HG03457 (cell line): ENCODE measurements at regions not wholly inside any gene's neighbourhood (a gene's known extent, or its start where the extent isn't known, plus 50 kb on each side); places are given as distances from the start of the nearest gene placed in this dataset.

Experiments
- ATAC-seq: cut with Tn5 transposase; IDR thresholded peaks from one replicate; pipeline ENCODE4 v1.9.1; 2021; ENCODE audit warnings: moderate number of reproducible peaks; ENCODE audit not compliant: unreplicated experiment

GRCh38 chr3:188054541-188054940, 99.4 kb upstream of the LPP start:
- ATAC-seq = no peak

- no peak for ATAC-seq
These were observed 98.6 kb upstream of the LPP start for GRCh38 chr3:188055388-188055787.

- no peak for ATAC-seq
These were observed 96.8 kb upstream of the LPP start for GRCh38 chr3:188057124-188057523.

GRCh38 chr3:188058569-188059184, 95.3 kb upstream of the LPP start:
- no peak for ATAC-seq

- no peak for ATAC-seq
These were observed 94.6 kb upstream of the LPP start for GRCh38 chr3:188059351-188059750.

GRCh38 chr3:188060264-188060835, 93.6 kb upstream of the LPP start:
- ATAC-seq = no peak

- ATAC-seq = no peak
These were observed 93.0 kb upstream of the LPP start for GRCh38 chr3:188060840-188061544.

- ATAC-seq = no peak
These were observed 91.7 kb upstream of the LPP start for GRCh38 chr3:188062216-188062615.

- ATAC-seq = no peak
These were observed 89.0 kb upstream of the LPP start for GRCh38 chr3:188064831-188065493.

- no peak for ATAC-seq
These were observed 87.8 kb upstream of the LPP start for GRCh38 chr3:188066141-188066540.

GRCh38 chr3:188067932-188068331, 86.0 kb upstream of the LPP start:
- ATAC-seq = no peak

GRCh38 chr3:188068342-188068741, 85.6 kb upstream of the LPP start:
- no peak for ATAC-seq

GRCh38 chr3:188071636-188072035, 82.3 kb upstream of the LPP start:
- no peak for ATAC-seq

GRCh38 chr3:188076176-188076575, 77.8 kb upstream of the LPP start:
- ATAC-seq = no peak

- no peak for ATAC-seq
These were observed 76.7 kb upstream of the LPP start for GRCh38 chr3:188077160-188077799.

GRCh38 chr3:188080091-188080490, 73.9 kb upstream of the LPP start:
- no peak for ATAC-seq

GRCh38 chr3:188082031-188082430, 71.9 kb upstream of the LPP start:
- no peak for ATAC-seq

GRCh38 chr3:188082450-188082849, 71.5 kb upstream of the LPP start:
- no peak for ATAC-seq

GRCh38 chr3:188083011-188083410, 70.9 kb upstream of the LPP start:
- ATAC-seq = no peak

GRCh38 chr3:188084752-188085583, 69.0 kb upstream of the LPP start:
- no peak for ATAC-seq
